Germinal center (tissue), 1 donor: ENCODE measurements at regions not wholly inside any gene's neighbourhood (a gene's known extent, or its start where the extent isn't known, plus 50 kb on each side); places are given as distances from the start of the nearest gene placed in this dataset.
"Not testable (repeated sequence)": the region's sequence is repeated elsewhere in the genome, so short reads cannot be mapped to it uniquely, and the experiment has no call there.

Experiments used
- DNase-seq: peaks from one replicate; pipeline ENCODE4 v3.0.0; 2012; ENCODE audit warnings: mixed read lengths, low spot score

GRCh38 chr2:57314682-57315081 is 731.9 kb upstream of the VRK2 start:
- no peak for DNase-seq

DNA sequence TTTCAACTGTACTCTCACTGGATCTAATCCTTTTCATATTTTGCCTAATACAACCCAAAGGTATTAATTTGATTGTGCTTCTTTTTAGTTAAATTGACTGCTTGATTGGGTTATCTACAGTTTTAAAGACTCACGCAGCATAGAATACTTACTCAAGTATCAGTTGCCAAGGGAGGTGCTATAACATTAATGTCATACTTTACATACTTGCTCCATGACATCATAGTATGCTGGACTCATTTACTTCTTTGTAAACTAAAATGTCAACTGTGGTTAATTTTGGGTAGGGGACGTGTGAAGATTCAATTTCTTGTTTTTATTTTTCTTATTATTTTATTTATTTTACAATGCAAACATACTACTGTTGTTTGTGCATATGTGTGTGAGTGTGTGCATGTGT is 716.2 kb upstream of the VRK2 start:
- DNase-seq = no peak

DNA sequence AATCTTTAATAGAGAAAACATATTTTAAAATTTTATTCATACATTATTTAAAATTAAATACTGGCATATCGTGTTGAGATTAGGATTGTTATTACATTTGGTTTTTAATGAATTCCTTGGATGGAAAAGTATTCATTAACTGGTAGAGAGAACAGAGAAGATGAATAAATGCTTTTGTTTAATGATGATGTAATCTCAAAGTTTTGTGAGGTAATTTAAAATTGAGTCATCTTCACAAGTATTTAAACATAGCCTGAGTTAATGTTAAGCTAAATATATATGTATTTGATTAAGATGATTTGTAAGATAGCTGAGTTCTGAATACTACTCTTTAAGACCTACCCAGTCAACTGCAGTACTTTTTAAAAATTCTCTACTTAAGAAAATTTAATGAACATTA is 713.4 kb upstream of the VRK2 start:
- DNase-seq = no peak

GRCh38 chr2:57343391-57344006 is 703.1 kb upstream of the VRK2 start:
- DNase-seq = no peak

- no peak for DNase-seq
These were observed 678.4 kb upstream of the VRK2 start for GRCh38 chr2:57368190-57368589.

- no peak for DNase-seq
These were observed 675.6 kb upstream of the VRK2 start for GRCh38 chr2:57370882-57371585.

GRCh38 chr2:57372237-57372984 is 674.2 kb upstream of the VRK2 start:
- no peak for DNase-seq

DNA sequence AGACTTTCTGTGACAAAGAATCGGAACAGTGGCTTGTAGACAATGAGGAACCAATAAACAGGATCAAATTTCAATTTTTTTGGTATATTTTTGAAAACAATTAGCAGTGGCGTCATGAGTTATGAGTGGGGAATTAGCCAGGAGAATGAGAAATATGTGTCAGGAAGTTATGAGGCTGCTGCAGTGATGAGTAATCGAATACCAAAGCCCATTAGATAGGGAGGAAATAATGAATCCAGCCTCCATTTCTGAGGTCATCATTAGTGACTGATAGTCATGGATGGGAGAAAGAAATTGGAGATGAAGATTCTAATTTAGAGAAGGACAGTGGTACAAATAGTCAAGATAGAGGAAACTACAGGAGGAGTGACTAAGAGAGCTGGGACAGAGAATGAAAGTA is 673.1 kb upstream of the VRK2 start:
- DNase-seq = no peak

DNA sequence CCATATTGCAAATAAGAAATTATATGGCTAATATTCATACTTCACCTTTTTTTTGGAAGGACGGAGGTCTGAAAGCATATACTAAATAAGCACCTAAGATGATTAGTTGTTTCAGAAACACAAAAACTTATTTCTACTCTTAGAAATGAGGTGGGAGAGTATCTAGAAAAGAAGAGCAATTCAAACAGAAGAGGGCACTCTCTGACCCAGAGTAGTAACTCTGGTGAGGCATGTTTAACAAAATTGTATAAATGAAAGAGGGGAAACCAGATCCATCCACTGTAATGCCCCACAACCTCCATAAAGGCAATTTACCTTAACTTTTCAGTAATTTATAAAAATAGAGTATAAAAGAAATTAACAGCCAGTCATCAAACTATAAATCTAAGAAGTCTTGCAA is 669.6 kb upstream of the VRK2 start:
- DNase-seq = no peak

- no peak for DNase-seq
These were observed 660.3 kb upstream of the VRK2 start for GRCh38 chr2:57386305-57386704.

- no peak for DNase-seq
These were observed 650.1 kb upstream of the VRK2 start for GRCh38 chr2:57396355-57397098.

GRCh38 chr2:57397550-57398360 is 648.9 kb upstream of the VRK2 start:
- DNase-seq = no peak

- DNase-seq = no peak
These were observed 647.5 kb upstream of the VRK2 start for GRCh38 chr2:57399057-57399456.

GRCh38 chr2:57402096-57402495 is 644.5 kb upstream of the VRK2 start:
- DNase-seq = no peak

GRCh38 chr2:57402755-57403154 is 643.9 kb upstream of the VRK2 start:
- no peak for DNase-seq

DNA sequence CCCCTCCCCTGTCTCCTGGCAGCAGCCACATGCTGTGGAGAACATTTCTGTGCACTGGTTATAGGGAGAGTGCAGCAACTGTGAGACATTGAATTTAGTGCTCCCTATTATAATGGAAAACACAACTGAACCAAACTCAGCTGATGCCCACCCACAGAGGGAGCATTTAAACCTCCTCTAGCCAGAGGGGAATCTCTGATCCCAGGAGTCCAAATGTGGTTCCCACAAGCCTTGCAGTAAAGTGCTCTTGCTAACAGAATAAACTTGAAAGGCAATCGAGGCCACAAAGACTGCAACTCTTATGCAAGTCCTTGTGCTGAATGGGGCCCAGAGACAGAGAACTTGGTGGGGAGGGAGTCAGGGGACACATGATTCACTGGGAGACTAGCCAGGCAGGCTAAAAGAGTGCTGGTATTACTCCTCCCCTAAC is 638.8 kb upstream of the VRK2 start:
- no peak for DNase-seq

- DNase-seq = no peak
These were observed 638.0 kb upstream of the VRK2 start for GRCh38 chr2:57408587-57408986.

DNA sequence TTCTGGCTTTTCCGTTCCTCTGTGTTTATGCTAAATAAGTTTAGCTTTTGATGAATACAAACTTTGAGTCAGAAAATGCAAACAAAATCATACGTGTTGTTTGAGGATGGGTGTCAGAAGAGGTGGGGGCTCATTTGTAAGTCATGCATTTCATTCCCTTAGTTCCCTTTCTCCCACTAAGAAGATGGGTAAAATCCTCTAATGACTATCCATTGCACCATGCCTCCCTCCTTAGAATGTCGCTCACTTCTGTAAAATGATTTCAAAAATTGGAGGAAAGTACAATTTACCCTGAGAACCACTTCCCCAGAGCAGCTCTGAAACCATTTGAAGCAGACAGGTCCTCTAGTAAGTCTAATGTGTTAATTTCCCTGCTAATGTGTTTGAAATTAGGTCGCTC is 629.6 kb upstream of the VRK2 start:
- no peak for DNase-seq

DNA sequence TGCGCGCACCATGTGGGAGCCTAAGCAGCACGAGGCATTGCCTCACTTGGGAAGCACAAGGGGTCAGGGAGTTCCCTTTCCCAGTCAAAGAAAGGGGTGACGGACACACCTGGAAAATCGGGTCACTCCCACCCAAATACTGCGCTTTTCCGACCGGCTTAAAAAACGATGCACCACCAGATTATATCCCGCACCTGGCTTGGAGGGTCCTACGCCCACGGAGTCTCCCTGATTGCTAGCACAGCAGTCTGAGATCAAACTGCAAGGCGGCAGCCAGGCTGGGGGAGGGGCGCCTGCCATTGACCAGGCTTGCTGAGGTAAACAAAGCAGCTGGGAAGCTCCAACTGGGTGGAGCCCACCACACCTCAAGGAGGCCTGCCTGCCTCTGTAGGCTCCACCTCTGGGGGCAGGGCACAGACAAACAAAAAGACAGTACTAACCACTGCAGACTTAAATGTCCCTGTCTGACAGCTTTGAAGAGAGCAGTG is 627.7 kb upstream of the VRK2 start:
- not testable (repeated sequence) for DNase-seq

DNA sequence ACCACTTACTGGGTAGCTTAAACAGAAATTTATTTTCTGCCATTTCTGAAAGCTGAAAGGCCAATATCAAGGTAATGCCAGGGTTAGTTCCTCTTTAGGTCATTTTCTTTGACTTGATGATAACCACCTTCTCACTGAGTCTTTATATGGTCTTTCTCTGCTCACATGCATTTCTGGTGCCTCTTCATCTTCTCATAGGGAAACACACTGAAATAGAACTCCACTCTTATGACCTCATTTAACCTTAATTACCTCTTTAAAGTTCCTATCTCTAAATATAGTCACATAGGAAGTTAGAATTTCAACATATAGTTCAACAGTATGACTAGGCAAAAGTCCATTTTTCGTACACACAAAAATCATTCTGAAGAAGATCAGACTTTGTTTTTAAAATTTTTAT is 616.8 kb upstream of the VRK2 start:
- no peak for DNase-seq

- no peak for DNase-seq
These were observed 614.1 kb upstream of the VRK2 start for GRCh38 chr2:57432528-57432927.

GRCh38 chr2:57434441-57434840 is 612.2 kb upstream of the VRK2 start:
- DNase-seq = no peak
